Hematopoietic multipotent progenitor cell treated with erythropoietin and hydrocortisone succinate and interleukin-3 and kit ligand, for 6 days (in vitro differentiated cells): ENCODE measurements at regions not wholly inside any gene's neighbourhood (a gene's known extent, or its start where the extent isn't known, plus 50 kb on each side); places are given as distances from the start of the nearest gene placed in this dataset.

Source experiments
- DNase-seq: peaks from one replicate; pipeline ENCODE4 v3.0.0-alpha.2; 2015

DNA sequence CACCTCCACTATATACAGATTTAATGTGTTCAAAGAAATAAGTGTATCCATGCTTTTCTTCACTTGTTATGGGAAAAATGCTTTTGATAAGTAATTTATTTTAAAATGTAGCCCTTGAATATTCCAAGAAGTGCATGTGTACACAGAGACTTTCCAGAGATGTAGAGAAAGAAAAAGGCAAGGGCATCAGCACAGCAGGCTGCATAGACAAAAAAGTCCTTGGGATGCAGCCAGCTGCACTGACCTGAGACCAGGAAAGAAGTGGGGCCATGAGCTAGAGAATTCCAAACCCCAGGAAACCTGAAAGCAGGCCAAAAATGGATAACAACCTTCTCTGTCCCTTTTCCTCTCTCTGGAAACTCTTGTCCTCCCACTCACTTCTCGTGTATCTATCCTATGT lies 51.6 kb upstream of the PRDM8 start:
- no peak for DNase-seq

DNA sequence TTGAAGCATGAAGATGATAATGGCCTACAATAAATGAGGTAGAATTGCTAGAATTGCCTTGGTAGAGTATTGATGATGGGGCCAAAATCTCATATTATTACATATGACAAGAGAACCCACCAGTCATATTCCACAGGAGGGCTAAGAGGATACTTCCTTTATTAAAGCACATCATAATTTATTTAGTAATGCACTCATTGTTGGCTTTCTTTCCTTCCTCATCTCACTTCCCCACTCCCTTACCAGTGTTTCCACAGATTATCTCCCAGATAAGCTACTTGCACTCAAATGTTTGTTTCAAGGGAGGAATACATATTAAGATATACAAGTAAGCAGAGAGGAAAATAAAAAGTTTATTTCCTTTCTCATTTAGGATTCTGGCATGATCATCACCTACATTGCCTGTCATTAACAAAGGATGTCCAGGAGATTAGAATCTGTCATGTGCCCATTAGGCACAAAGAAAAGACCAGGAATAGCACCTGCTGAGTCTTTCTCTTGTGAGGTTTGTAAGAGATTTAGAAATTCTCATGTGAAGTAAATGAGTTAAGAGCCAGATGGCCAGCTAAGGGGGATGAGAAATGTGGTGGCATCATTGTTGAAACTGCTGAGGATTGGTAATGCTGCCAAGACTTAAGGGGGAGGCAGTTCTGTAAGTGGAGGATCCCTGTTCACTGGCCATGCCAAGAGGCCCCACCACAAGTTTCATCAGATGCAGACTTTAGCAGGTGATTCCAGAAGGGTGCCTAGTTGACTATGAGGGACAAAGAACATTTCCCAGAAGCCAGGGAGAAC lies 52.4 kb upstream of the PRDM8 start:
- no peak for DNase-seq

DNA sequence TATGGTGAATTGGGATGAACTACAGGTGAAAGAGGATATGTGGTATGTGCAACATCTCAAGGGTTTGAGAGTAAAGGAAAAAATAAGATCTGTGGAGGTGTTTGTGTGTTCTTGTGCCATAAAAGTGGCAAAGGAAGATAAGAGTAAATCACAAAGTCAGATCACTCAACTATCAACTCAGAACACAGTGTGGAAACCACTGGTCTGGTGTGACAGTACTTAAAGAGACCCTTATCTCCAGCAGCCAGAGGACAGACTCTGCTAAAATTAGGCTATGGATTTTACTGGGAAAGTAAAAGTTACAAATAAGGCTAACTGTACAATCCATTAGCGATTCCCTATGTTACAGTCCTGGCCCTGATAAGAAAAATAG lies 54.0 kb upstream of the PRDM8 start:
- peak; percentile 85 for DNase-seq

DNA sequence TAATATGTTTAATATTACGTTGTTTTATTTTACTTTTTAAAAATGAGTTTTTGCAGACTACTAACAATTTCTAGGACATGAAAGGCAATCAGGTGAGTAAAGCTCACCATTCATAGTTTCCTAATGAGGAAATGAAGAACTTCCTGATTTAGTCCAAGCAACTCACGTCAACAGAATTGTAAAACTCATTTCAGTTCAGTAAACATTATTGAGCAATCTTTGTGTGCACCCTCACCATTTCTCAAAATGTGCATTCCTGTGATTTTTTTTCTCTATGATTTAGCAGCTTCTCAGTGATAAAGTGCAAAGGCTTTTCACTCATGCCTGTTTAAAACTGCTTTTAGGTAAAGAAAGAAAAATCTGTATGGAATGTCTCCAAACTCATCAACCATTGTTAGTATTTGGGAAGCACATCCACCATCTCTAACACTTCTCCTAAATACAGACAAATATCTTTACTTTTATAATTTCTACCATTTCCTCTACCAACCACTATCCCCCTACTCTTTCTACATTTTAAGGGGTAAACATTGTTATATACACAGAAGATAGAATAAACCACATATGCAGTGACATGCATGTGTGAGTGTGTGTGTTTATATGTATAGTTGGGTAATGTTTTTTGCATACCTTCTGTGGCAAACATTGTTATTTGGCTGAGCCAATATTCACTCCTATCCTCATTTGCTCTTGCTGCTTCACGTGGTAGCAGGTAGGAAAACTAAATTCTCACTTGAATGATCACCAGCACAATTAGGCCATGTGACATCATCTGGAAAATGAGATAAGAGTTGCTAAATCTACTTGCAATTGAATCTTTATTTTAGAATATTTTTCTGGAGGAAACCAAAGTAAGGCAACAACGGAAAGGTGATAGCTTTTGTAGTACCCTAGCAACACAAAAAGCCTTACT lies 54.7 kb upstream of the PRDM8 start:
- DNase-seq, result peak; percentile 35

DNA sequence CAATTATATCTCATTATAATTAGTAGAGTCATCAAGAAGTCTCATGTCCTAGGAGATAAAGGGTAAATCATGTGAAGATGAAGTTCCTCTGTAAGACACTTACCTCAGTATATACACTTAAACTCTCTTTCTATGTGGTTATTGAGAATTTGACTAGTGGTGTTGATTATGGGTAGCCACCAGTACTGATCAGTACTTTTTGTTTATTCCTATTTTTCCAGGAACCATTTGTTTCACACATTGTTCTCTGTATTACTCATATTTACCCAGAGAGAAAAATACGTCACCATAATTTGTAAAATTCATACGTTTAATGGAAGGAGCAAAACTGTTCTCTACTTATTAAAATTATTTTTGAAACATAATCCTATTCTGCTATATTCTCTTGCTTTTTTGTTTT lies 55.8 kb upstream of the PRDM8 start:
- DNase-seq, result no peak

DNA sequence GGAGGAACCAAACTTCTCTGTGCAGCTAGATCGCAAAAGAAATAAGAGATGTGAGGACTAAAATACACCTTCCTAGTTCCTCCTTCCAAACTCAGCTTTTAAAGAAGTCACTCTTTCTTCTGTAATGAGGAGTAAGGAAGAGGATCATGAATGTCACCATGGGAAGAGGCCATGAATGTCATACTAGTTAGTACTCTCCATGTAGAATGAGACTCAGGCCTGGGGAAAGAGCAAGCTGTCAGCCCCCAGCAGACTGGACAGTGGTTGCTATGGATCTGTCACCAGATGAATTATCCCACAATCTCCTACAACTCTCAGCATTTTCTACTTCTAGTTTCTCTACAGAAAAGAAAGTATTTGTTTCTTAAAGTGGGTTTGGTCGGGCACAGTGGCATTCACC lies 57.1 kb upstream of the PRDM8 start:
- no peak for DNase-seq

DNA sequence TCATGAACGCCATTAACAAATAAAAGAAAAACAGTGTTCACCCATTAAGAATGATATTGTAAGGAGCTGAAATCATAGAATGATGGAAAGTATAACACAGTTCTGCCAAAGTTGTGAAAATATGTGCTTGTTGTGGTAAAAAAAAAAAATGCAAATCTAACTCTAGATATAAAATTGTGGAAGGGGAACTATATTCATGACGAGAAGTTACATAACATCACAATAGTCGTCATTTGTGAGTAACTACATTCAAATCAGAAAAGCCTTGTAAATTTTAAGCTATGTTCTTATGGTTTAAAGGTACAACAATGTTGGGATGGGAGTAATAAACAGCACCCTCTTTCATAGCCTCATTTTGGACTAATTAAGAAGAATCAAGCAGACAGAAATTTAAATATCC lies 57.6 kb upstream of the PRDM8 start:
- DNase-seq, result peak; percentile 34

DNA sequence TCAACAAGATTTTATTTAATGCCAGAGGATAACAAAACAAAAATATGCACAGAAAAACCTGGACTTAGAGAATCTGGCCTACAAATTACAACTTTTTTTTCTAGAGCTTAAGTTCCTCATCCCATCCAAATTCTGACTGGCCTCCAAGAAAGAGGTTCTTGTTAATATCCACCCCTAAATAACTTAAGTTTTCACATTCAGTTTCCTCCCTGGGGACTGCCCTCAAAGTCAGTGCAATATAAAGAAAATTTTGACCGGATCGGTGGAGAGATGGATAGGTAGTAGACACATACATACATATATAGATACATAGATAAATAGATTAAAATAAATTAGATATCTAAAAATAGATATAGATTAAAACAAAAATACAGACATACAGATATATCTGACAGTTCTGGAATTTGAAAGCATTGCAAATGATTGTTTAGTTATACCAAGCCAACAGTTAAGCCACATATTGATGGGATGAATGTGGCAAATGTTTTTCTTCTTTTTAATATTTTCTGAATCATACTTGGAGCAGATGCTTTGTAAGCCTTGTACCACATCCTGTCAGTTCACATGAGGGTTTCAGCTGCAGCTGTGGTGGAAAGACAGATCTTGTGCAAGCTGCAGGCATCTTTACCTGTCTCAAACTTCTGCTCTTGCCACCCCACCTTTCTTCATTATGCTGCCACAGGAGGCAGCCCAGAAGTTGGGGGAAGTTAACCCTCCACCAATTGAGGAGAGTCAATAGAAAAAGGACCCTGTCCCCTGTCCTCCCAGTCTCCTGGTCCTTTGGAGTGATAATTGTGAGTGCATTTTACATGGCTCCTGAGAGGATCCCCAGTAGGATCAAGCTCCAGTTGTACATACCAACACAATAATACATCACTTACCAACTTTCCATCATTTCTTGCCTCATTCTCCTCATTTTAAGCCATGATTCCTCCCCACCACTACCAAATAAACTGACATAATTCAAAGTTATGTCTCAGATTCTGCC lies 58.5 kb upstream of the PRDM8 start:
- DNase-seq, result peak; percentile 55

DNA sequence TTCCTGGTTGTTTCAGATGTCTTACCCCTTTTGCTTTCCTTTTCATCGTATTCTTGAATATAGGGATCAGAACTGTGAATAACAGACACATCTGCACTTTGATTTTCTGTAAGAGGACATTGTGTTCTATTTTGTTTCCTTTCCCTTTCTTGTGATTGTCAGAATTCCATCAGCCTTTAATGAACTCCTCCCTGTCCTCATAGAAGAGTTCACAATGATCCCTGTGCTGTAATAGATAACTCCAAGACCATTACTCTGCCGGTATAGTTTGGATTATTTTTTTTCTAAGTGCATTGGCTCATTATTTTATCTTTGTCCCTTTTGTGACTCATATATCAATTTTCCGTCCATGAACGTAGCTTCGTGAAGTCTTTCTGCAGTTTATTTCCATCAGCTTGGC lies 59.7 kb upstream of the PRDM8 start:
- DNase-seq, result no peak

DNA sequence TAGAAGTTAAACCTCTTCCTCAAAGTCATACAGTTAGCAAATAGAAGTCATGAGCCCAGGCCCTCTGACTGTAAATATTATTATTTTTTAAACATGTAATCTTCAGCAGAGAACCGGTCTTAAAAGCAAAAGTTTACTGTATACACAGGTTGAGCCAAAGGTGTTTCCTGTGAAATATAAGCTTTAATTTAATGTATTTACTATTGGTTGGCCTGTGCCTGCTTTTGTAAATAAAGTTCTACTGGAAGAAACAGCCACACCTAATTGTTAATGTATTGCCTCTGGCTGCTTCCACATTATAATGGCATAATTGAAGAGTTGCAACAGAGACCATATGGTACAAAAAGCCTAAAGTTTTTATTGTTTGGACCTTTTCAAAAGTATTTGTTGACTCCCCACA lies 61.0 kb upstream of the PRDM8 start:
- no peak for DNase-seq

DNA sequence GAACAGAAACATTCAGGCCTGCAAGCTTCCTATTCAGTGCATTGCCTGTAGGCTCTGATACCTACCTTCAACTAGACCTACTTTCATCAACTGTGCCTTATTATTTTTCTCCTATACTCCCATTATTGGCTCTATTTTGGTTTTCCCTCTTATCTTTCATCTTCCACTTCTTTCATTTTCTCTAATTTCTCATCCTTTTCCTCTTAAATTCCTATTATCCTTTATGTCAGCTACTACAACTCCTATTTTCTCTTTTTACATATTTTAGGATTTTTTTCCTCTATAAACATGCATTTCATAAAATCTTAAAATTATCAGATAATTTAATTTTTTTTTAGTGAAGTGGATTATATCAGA lies 61.6 kb upstream of the PRDM8 start:
- no peak for DNase-seq

DNA sequence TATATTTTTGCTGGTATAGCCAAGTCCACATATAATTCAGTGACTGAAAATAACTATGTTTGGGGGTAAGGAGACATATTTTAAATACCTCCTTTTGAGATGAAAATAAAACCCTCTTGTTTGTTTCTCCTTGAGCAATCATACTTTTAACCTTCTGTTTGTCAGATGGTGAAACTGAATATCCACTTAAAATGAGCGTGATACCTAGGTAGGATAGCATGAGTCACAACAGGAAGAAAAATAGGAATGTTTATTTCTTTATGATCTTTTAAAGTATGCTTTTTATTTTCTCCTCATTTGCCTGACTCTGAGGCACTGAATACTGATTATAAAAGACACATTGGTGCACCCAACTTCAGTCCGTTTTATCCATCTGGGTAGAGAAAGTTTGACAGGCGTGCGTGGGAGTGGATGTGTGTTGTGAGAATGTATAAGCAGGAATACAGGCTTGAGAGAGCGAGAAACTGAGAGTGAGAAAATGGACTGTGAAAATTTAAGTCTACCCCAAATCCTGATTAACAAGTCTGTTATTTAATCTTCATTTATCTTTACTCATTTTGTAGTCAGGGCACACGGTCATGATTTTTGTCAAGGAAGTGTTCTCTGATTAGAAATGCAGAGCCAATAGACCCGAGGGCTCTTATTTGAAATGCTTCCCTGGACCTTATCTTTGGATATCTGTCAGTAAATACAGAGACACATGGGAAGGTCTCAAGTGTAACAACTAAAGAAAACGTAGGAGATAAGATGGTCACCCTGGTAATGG lies 62.1 kb upstream of the ANTXR2 start:
- DNase-seq, result no peak

DNA sequence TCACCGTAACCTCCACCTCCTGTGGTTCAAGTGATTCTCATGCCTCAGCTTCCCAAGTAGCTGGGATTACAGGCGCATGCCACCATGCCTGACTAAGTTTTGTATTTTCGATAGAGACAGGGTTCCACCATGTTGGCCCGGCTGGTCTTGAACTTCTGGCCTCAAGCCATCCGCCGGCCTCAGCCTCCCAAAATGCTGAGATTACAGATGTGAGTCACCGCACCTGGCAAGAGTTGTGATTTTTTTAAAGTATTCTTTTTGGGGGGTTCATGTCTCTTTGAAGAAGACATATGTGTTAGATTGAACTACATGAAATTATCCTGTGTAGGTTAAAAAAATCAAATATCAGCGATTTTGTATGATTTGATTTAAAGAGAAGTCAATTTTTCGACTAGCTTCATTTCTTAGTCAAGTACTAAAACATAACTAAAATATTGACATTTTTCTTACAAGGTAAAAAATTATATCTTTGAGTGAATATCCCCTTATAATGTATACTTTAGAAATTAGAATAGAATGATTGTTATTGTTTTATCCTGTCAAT lies 60.3 kb upstream of the ANTXR2 start:
- DNase-seq, result no peak

DNA sequence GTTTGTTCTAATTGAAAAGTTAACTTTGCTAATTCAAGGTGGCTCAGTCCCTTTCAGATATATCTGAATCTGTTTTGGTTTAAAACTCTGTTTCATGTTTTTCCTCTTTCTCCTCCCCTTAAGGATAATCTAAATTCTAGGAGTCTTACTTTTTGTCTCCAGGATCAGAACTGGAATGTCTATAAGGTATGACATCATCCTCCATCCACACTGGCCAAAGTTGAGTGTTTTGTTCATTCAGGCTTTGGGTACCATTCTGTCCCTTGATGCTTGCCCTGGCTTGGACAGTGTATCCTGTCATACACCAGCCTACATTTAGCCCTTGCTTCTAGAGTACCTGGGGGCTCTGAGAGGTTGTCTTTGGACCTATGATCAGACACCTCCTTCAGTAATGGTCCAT lies 56.8 kb upstream of the ANTXR2 start:
- no peak for DNase-seq

DNA sequence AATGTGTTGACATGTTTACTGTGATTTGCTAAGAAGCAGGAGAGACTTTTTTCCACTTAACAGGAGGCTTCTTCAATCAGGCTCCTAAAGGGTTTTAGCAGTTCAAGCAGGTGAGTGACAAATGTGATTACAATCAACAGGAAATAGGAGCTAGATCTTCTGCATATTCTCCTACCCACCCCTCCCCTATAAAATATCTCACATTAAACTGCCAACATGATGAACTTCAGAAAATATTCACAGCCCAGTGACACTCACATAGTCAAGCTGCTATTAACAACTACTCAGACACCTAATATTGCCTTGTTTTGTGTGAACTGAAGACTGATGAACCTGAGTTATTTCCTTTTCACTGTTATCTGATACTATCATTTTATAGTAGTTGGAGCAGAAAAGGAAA lies 55.9 kb upstream of the ANTXR2 start:
- DNase-seq, result no peak

DNA sequence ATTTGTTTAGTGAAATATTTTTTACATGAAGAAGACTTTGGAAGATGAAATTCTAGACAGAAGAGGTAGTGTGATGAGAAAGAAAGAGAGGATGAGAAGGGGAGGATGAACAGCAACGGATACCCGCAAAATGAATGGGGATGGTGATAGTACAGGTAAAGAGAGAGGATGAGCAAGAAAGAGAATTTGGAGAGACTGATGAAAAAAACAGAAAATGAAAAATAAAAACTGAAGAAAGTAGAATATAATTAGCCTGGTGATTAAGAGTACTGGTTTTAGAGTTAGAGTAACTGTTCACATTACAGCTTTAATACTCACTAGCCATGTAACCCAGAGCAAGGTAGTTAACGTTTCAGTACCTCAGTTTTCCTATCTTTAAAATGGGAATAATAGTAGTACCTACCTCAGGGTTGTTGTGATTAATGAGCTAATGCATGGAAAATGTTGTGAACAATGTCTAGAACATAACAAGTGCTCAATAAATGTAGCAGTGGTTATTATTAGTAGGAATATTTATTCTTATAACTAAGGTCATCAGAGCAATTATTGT lies 54.9 kb upstream of the ANTXR2 start:
- DNase-seq, result no peak

DNA sequence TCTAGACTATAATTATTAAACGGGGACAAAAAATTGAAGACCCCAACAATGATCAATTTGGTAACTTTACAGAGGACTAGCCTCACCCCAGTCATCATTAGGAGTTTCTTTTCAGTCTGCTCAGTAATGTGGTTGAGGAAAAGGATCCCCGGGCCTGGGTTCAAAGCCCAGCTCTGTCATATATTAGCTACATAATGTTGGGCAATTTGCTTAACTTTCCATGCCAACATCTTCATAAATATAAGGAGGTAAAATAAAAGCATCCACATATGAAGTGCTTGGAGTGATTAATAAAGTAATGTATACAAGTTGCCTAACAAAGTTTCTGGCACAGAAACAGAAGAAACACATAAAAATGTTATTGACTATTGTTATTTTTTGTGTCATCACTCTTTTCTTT lies 53.4 kb upstream of the ANTXR2 start:
- DNase-seq, result no peak

DNA sequence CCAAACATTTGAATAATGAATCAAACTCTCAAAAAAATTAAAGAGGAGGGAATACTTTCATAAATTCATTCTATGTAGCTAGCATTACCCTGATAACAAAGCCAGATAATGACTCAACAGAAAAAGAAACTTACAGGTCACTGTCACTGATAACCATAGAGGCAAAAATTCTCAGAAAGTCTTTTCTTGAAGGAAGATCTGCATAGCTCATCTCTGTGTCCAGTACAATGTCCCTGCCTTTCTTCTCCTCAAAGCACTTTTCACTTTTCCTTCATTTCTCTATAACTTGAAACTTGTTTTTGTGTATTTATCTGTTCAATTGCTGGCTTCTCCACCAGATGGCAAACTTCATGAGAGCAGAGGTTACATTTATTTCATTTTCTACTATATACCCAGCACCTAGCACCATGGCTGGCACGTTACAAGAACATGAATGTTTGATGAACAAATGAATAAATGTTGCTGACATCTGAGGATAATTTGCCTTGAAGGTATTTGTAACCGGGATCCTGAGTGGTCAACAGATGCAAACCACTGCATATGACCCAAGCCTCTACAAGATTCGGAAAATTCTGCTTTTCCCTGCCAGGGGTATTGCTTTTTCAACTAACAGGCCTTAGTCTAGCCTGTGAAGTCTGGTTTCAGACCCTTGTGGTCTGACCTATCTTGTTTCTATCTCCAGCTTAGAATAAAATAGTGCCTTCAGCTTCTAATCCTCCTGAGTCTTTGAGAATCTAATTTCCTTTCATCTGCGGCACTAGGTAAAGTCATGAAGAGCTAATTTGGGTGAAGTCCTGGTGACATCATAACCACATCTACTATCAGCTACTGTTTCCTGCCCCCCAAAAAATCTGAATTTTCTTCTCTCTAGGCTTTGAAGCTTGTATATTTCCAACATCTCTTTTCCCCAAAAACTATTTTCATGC lies 52.5 kb upstream of the ANTXR2 start:
- peak; percentile 67 for DNase-seq

DNA sequence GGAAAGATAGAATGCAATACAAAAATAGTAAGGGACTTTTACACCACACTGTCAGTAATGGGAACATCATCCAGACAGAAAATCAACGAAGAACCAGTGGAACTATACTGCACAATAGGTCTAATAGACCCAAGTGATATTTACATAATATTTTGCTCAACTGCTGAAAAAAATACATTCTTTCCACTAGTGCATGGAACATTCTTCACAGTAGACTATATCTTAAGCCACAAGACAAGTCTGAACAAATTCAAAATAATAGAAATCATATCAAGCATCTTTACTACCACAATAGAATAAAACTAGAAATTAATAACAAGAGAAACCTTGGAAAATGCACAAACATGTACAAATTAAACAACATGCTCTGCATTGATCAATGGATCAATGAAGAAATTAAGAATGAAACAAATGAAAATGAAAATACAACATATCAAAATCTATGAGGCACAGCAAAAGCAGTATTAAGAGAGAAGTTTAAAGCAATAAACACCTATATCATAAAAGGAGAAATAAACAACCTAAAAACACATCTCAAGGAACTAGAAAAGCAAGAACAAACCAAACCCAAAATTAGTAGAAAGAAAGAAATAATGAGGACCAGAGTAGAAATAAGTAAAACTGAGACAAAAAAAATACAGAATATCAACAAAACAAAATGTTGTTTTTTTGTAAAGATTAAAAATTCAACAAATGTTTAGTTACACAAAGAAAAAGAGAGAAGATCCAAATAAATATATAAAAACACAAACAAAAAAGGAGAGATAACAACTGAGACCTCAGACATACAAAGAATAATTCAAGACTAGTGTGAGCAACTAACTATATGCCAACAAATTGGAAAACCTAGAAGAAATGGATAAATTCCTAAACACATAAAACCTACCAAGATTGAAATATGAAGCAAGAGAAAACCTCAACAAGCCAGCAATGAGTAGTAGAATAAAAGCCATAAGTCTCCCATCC lies 51.5 kb upstream of the ANTXR2 start:
- DNase-seq, result no peak
